Panc1 (cell line): ENCODE measurements at regions not wholly inside any gene's neighbourhood (a gene's known extent, or its start where the extent isn't known, plus 50 kb on each side); places are given as distances from the start of the nearest gene placed in this dataset.

ENCODE experiments used
- ATAC-seq: fragments of 200-7000 bp; cut with Tn5 transposase; 2 replicates; pipeline ENCODE4 v1.9.1; 2020; ENCODE audit warnings: mild to moderate bottlenecking, moderate library complexity
- BruUV-seq: library from RNA; stranded (reverse); fragments of 400-500 nt; replicated peaks from 2 replicates; lab custom pipeline; 2021; lab: Mats Ljungman, UMichigan
- CTCF ChIA-PET: fragments of 300-600 bp; sonication (Branson Sonifier 250); formaldehyde crosslinking; loops from one replicate; lab custom pipeline; 2022; ENCODE audit warnings: antibody characterized with exemption; lab: Charles Lee
- POLR2A ChIA-PET: fragments of 300-600 bp; sonication (Branson Sonifier 250); formaldehyde crosslinking; loops from one replicate; lab custom pipeline; 2022; ENCODE audit warnings: antibody characterized with exemption; lab: Charles Lee
- DNase-seq: peaks from one replicate; pipeline ENCODE4 v3.0.0-alpha.2; 2010; ENCODE audit warnings: low read depth, low spot score
- H3K27ac ChIP-seq: 2 replicates; pipeline ENCODE4 v1.5.1; 2011; ENCODE audit warnings: mild to moderate bottlenecking, low read length, inconsistent platforms
- H3K27me3 ChIP-seq: fragments of 200-500 bp; sonication (Bioruptor generic); 2 replicates; pipeline ENCODE4 v1.6.0; 2014; ENCODE audit warnings: low read length, inconsistent platforms; ENCODE audit not compliant: control insufficient read depth, insufficient read depth
- H3K36me3 ChIP-seq: fragments of 200-500 bp; sonication (Bioruptor generic); 2 replicates; pipeline ENCODE4 v1.5.1; 2014; ENCODE audit warnings: inconsistent platforms, mild to moderate bottlenecking, low read length, moderate library complexity; ENCODE audit not compliant: control insufficient read depth, insufficient read depth
- H3K4me1 ChIP-seq: 2 replicates; pipeline ENCODE4 v1.5.1; 2011; ENCODE audit warnings: inconsistent platforms, mild to moderate bottlenecking, low read length, moderate library complexity; ENCODE audit not compliant: control insufficient read depth, insufficient read depth
- H3K4me3 ChIP-seq, 2 experiments: 2 replicates each; pipeline ENCODE4 v1.5.1; 2011 to 2012; ENCODE audit warnings: low read depth in 2 of 2, low read length in 2 of 2, mild to moderate bottlenecking in 2 of 2, inconsistent platforms in 1 of 2, moderate library complexity in 1 of 2
- H3K9me3 ChIP-seq: fragments of 200-500 bp; sonication (Bioruptor generic); 2 replicates; pipeline ENCODE4 v1.5.1; 2014; ENCODE audit warnings: low read depth, mild to moderate bottlenecking, inconsistent platforms, low read length, moderate library complexity; ENCODE audit not compliant: control insufficient read depth, insufficient read depth
- CTCF ChIP-seq: fragments of 450-650 bp; IDR thresholded peaks from 2 replicates; pipeline ENCODE4 v1.5.1; 2017; ENCODE audit warnings: mild to moderate bottlenecking
- POLR2AphosphoS5 ChIP-seq: IDR thresholded peaks from 2 replicates; pipeline ENCODE4 v1.6.1; 2012; ENCODE audit warnings: mild to moderate bottlenecking, low read depth, low read length, moderate library complexity
- REST ChIP-seq, 2 experiments: IDR thresholded peaks; 2 replicates each; pipeline ENCODE4 v1.6.1; 2011 to 2012; ENCODE audit warnings: low read depth in 2 of 2, control low read depth in 1 of 2, low read length in 1 of 2, mild to moderate bottlenecking in 1 of 2, moderate library complexity in 1 of 2; ENCODE audit not compliant: insufficient read depth in 1 of 2
- SIN3A ChIP-seq: IDR thresholded peaks from 2 replicates; pipeline ENCODE4 v1.6.1; 2012; ENCODE audit warnings: low read depth, mild to moderate bottlenecking, low read length, moderate library complexity, borderline replicate concordance; ENCODE audit not compliant: insufficient read depth
- TCF7L2 ChIP-seq: IDR thresholded peaks from 2 replicates; pipeline ENCODE4 v1.6.1; 2011; ENCODE audit warnings: mild to moderate bottlenecking, low read depth, low read length, inconsistent platforms
- in situ Hi-C: cut with HindIII; loops from 2 replicates; pipeline ENCODE4 v1.10.0; 2016; ENCODE audit warnings: low sequenced_read_pairs, low pct_unique_long_range_greater_than_20kb
- intact Hi-C: fragments of 100-400 bp; cut with micrococcal nuclease; formaldehyde crosslinking; loops from one replicate; pipeline ENCODE4 v1.10.0; 2022; ENCODE audit not compliant: unreplicated experiment

GRCh38 chr4:13833171-13833804 lies 205.8 kb upstream of the BOD1L1 start:
- TF ChIP-seq REST (IDR thresholded peaks at IDR 0.05; ENCODE audit: insufficient read depth in 1 of 2, low read depth in 2 of 2, low read length in 1 of 2) (no peak), SIN3A (no peak), CTCF (no peak), TCF7L2 (no peak), POLR2AphosphoS5 (no peak)
- H3K27me3 ChIP-seq = no peaks in the 10 kb centered on the region
- no peak overlapping the region for H3K4me3 ChIP-seq
- ATAC-seq = no peak
- H3K9me3 ChIP-seq = no peaks in the 10 kb centered on the region
- intact Hi-C loops (no loop called here), in situ Hi-C loops (no loop called here)
- no TSS peak for BruUV-seq
- H3K4me1 ChIP-seq = no peaks in the 10 kb centered on the region
- no peaks in the 10 kb centered on the region for H3K36me3 ChIP-seq
- H3K27ac ChIP-seq = no peak overlapping the region
- CTCF ChIA-PET = no interaction called here
- POLR2A ChIA-PET = no interaction called here
- DNase-seq = no peak

- ATAC-seq (no peak), DNase-seq (no peak)
- Histone ChIP-seq H3K27me3 (no peaks in the 10 kb centered on the region), H3K4me1 (no peaks in the 10 kb centered on the region), H3K4me3 (no peak overlapping the region), H3K36me3 (no peaks in the 10 kb centered on the region), H3K27ac (no peak overlapping the region), H3K9me3 (no peaks in the 10 kb centered on the region)
- BruUV-seq = no TSS peak
- POLR2A ChIA-PET = no interaction called here
- in situ Hi-C loops (no loop called here), intact Hi-C loops (no loop called here)
- no peak for TF ChIP-seq POLR2AphosphoS5
- no peak for TF ChIP-seq CTCF
- TF ChIP-seq SIN3A = no peak
- TF ChIP-seq TCF7L2 = no peak
- no peak for TF ChIP-seq REST (IDR thresholded peaks at IDR 0.05; ENCODE audit: insufficient read depth in 1 of 2, low read depth in 2 of 2, low read length in 1 of 2)
- CTCF ChIA-PET = no interaction called here
Observed at GRCh38 chr4:13836946-13837912, 209.7 kb upstream of the BOD1L1 start.
